ENCODE measurements at regions not wholly inside any gene's neighbourhood (a gene's known extent, or its start where the extent isn't known, plus 50 kb on each side); places are given as distances from the start of the nearest gene placed in this dataset.

DNA sequence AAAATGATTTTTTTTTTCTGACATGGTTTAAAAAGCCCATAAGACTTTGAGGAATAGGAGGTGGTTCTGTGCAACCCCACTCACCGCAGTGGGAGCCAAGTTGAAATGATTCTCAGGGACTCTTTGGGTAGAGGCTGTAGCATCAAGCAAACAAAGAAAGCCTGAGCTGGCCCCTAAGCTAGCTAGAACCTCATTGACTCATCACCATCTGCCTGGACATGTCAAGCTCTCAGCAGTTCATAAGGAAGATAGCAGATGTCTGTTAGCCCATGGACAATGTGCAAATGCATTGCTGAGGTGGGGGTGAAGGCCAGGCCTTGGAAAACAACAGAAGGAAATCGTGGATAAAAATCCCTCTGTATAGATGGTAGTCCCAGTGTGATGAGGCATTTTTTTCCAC is 234.8 kb downstream of the NR2F2 start:
- no peak for DNase-seq (ENCODE audit: low read depth in 2 of 2, low spot score in 1 of 2)

DNA sequence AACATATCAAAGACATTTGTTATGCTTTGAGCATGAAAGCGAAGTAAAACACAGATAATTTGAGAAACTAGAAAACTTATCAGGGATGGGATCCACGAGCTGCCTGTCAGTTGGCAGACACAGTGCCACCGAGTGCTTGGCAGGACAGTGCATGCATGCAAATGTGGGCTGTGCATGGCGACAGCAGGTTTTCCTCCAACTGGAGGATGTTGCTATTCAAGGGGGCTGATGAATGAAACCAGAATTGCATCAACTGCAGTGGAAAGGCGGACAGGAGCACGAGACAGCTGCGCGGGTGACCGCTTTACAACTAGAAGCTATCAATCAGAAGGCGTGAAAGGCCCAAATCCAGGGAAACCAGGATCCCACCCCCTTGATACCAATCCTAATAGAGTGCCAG is 244.3 kb downstream of the NR2F2 start:
- no peak for DNase-seq (ENCODE audit: low read depth in 2 of 2, low spot score in 1 of 2)

DNA sequence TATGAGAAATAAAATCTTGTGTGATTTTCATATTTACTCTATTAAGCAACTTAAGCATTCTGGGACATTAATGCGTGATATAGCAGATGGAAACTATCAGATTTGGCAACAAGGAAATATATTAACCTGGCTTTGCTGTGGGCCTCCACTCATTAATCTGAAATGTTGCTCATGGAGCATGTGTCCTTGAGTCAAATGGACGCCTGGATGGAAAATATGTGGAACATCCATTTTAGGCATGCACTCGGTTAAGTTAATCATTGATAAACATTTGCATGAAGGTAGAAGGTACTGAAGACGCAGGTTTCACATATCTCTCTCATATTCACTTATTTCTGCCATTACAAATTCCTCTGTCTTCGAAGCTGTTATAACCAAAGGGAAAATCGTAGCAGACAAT is 246.1 kb downstream of the NR2F2 start:
- no peak for DNase-seq (ENCODE audit: low read depth in 2 of 2, low spot score in 1 of 2)

DNA sequence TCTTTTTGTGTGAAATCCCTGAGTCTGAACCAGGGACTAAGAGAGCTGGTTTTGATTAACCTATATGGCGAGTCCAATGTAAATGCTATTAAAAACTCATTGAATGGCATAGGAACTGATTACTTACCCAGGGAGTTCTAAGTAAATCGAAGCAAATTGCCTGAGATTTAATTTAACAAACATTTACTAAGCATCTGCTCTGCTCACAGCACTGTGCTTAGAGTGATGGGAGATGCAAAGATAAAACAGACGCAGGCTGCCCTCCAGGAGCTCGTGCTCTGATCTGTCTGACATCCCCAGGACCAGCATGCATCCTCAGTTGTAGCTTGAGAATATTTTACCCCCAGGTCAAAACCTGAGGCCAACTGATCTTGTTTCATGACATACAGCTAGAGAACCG is 247.9 kb downstream of the NR2F2 start:
- no peak for DNase-seq (ENCODE audit: low read depth in 2 of 2, low spot score in 1 of 2)

GRCh38 chr15:96581371-96581770 is 250.9 kb downstream of the NR2F2 start:
- no peak for DNase-seq (ENCODE audit: low read depth in 2 of 2, low spot score in 1 of 2)

DNA sequence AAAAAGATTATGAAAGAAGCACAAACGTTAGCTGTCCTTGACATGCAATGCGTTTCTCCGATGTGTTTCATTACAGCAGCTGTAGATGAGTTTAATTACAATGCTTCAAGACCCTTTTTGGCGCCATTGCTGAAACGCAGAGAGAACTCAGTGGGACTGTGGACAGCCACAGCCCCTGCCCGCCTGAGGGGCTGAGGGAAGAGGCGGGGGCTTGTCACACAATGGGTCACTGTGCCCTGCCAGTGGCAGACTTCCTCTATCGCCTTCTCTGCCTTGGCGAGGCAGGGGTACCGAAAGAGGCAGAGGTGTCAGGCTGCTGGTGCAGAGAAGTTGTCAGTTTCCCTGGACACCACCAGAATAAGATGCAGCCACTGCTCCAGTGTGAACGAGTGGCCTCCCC is 252.0 kb downstream of the NR2F2 start:
- DNase-seq (ENCODE audit: low read depth in 2 of 2, low spot score in 1 of 2) = no peak

DNA sequence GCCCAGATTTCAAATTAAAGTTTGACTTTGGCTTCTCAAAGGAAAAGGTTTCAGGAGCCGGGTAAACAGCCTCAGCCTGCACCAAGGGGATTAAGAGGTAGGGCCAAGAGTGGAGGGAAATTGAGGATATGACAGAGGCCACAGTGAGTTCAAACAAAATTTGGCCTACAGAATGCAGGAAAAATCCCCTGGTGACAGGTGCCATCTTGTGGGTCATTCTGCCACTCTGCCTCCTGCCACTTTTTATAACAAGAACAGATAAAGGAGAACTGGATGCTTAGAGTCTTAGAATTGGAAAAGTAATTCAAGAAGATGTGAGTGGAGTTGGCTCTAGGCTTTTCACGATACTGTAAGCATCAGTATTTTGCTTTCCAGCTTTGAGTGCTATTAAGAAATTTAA is 253.2 kb downstream of the NR2F2 start:
- DNase-seq (ENCODE audit: low read depth in 2 of 2, low spot score in 1 of 2) = no peak

GRCh38 chr15:96585484-96586386 is 255.2 kb downstream of the NR2F2 start:
- DNase-seq (ENCODE audit: low read depth in 2 of 2, low spot score in 1 of 2) = no peak

DNA sequence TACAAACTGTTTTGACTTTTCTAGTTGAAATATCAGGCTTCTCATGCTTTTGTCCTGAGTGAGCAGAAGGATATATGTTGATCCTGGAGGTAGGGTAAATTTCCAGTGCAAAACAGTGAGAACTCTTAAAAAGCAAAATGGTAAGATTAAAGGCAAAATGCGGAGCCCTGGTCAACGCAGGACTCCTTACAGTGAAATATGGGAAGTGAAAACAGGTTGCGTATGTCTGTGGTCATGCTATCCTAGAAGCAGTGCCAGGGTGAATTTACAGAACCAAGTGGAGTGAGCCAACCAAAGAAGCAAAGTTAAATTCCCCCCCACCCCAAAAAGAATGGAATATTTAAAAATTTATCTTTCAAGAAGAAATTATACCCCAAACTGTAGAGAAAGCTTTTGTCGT is 256.4 kb downstream of the NR2F2 start:
- DNase-seq (ENCODE audit: low read depth in 2 of 2, low spot score in 1 of 2) = no peak

GRCh38 chr15:96589864-96590263 is 259.4 kb downstream of the NR2F2 start:
- no peak for DNase-seq (ENCODE audit: low read depth in 2 of 2, low spot score in 1 of 2)

DNA sequence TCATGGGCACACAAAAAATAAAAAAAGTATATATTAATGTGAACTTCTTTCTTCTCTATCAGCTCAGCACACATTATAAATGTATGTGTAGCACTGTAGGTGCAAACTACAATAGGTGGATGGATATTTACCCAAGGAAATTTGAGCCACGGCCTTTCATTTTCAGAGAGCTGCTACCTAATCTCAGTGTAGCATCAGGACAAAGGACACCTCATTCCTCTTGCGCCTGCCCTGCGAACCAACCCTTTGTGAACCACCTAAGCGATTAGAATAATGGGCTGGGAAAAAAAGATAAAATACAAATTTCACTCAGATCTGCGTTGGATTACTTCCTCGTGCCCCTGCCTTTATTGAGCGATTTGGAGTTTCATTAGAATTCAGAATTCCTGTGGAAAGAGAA is 263.2 kb downstream of the NR2F2 start:
- DNase-seq (ENCODE audit: low read depth in 2 of 2, low spot score in 1 of 2) = no peak

DNA sequence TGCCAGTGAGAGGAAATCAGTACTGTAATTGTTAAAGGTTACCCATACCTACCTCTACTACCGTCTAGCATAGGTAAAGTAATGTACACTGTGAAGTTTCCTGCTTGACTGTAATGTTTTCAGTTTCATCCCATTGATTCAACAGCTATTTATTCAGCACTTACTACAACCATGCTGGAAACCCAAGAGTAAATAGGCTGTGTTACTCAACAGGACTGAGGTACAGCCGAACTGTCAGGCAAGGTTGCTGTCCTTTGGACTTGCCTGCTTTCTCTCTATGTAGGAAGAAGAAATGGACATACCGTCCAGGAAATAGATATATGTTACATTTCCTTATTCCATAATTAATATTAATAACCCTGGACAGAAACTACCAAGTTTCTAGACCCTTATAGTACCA is 265.5 kb downstream of the NR2F2 start:
- no peak for DNase-seq (ENCODE audit: low read depth in 2 of 2, low spot score in 1 of 2)

- DNase-seq (ENCODE audit: low read depth in 2 of 2, low spot score in 1 of 2) = no peak
These were observed 268.0 kb downstream of the NR2F2 start for GRCh38 chr15:96598514-96598913.

DNA sequence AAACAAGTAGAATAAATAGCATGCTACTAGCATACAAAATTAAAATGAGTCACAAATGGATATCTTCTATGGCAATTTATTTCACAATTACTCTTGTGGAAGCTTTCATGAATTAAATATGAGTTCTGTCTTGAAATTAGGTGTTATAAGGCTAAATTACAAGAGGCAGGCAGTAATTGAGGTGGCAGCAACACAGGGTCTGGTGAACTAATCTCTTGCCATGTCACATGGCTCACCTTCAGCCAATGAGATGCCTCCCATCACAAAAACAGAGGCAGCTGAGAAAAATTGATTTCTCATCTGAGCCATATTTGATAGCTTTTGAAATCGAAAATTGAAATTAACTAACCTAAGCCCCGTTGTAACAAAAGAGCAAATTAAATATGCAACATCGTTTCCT is 268.8 kb downstream of the NR2F2 start:
- DNase-seq (ENCODE audit: low read depth in 2 of 2, low spot score in 1 of 2) = no peak

GRCh38 chr15:96600350-96600749 is 269.9 kb downstream of the NR2F2 start:
- no peak for DNase-seq (ENCODE audit: low read depth in 2 of 2, low spot score in 1 of 2)

DNA sequence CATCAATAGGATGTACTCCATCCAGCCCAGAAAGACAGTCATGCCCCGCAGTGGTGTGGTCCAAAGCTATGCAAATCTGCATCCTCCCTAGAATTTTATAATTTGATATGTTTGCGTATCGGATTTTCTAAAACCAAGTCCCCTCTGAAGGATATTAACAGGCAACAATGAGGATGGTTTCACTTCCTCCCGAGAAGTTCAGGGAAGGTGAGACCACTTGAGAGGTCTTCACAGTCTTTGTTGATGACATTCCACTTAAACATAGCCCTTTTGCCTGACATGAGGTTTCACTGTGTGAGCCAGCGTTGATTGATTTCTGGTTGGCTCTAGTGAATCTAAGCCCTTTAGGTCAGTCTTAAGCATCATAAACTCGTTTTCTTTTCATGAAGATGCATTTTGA is 276.1 kb downstream of the NR2F2 start:
- DNase-seq (ENCODE audit: low read depth in 2 of 2, low spot score in 1 of 2) = no peak

DNA sequence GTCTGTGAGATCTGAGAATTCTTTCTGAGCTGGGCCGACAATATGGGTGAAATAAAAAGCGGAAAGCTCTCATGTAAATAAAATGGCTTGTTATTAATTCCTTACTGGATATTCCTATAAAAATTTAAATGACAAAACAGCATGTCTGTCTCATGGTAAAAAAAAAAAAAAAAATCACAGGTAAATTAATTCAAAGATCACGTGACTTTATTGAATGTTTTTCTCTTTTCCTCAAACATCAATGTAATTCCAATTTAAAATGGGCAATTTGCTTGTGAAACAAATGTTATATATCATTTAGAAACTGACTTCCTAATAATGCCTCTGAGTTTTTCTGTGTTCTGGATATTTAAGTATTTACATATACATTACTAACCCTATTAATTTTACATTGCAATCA is 280.3 kb downstream of the NR2F2 start:
- no peak for DNase-seq (ENCODE audit: low read depth in 2 of 2, low spot score in 1 of 2)

- no peak for DNase-seq (ENCODE audit: low read depth in 2 of 2, low spot score in 1 of 2)
These were observed 282.4 kb downstream of the NR2F2 start for GRCh38 chr15:96612917-96613316.

DNA sequence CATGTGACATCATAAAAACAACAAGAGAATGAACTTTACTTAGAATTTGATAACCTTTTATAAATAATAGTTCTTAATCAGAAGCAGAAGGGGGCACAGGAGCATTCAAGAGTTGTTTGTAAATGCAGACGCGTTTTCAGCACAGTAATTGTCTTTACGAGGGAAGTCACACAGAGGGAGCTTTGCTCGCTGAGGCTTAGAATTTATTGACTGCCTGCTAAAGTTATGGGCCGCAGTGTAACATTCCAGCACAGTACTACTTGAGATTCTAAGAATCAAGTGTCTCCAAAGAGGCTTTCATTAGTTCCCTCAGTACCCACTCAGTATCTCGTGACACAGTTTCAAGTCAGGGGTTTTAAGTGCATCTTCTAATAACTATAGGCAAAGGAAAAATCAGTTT is 288.7 kb downstream of the NR2F2 start:
- DNase-seq (ENCODE audit: low read depth in 2 of 2, low spot score in 1 of 2) = no peak

GRCh38 chr15:96622714-96623113 is 292.2 kb downstream of the NR2F2 start:
- no peak for DNase-seq (ENCODE audit: low read depth in 2 of 2, low spot score in 1 of 2)

GRCh38 chr15:96625256-96625655 is 294.8 kb downstream of the NR2F2 start:
- DNase-seq (ENCODE audit: low read depth in 2 of 2, low spot score in 1 of 2) = no peak

GRCh38 chr15:96627031-96627568 is 296.6 kb downstream of the NR2F2 start:
- DNase-seq (ENCODE audit: low read depth in 2 of 2, low spot score in 1 of 2) = no peak

- no peak for DNase-seq (ENCODE audit: low read depth in 2 of 2, low spot score in 1 of 2)
These were observed 299.0 kb downstream of the NR2F2 start for GRCh38 chr15:96629511-96629910.
